HFFc6 (cell line): ENCODE measurements at regions not wholly inside any gene's neighbourhood (a gene's known extent, or its start where the extent isn't known, plus 50 kb on each side); places are given as distances from the start of the nearest gene placed in this dataset.

Source experiments
- DNase-seq: peaks from one replicate; pipeline ENCODE4 v3.0.0-alpha.2; 2018
- H3K27ac Mint-ChIP-seq: 2 replicates; pipeline ENCODE4 v1.8.0; 2020; ENCODE audit warnings: mild to moderate bottlenecking, mixed read lengths
- H3K27me3 Mint-ChIP-seq: 2 replicates; pipeline ENCODE4 v1.8.0; 2021; ENCODE audit warnings: mild to moderate bottlenecking, moderate library complexity, mixed read lengths; ENCODE audit not compliant: insufficient read depth
- H3K36me3 Mint-ChIP-seq: 2 replicates; pipeline ENCODE4 v1.8.0; 2021; ENCODE audit warnings: low read depth, mixed read lengths
- H3K4me1 Mint-ChIP-seq: 2 replicates; pipeline ENCODE4 v1.8.0; 2020; ENCODE audit warnings: low read depth, mixed read lengths
- H3K4me3 Mint-ChIP-seq: 2 replicates; pipeline ENCODE4 v1.8.0; 2020; ENCODE audit warnings: mild to moderate bottlenecking, moderate library complexity, mixed read lengths
- H3K9me3 Mint-ChIP-seq: 2 replicates; pipeline ENCODE4 v1.8.0; 2020; ENCODE audit warnings: mild to moderate bottlenecking, mixed read lengths
- CTCF ChIP-seq: fragments of 200-600 bp; sonication (generic); IDR thresholded peaks from 2 replicates; pipeline ENCODE4 v1.5.0; 2021; ENCODE audit warnings: antibody characterized with exemption, mild to moderate bottlenecking

- Mint-ChIP-seq H3K27me3 (no peaks in the 10 kb centered on the region), H3K36me3 (no peaks in the 10 kb centered on the region), H3K9me3 (peaks cover 13% of the 10 kb centered on the region), H3K4me1 (no peaks in the 10 kb centered on the region), H3K27ac (no peak overlapping the region), H3K4me3 (no peak overlapping the region)
- DNase-seq = no peak
- no peak for TF ChIP-seq CTCF
Measured at GRCh38 chr14:45743884-45744283, 490.9 kb upstream of the MIS18BP1 start.

DNA sequence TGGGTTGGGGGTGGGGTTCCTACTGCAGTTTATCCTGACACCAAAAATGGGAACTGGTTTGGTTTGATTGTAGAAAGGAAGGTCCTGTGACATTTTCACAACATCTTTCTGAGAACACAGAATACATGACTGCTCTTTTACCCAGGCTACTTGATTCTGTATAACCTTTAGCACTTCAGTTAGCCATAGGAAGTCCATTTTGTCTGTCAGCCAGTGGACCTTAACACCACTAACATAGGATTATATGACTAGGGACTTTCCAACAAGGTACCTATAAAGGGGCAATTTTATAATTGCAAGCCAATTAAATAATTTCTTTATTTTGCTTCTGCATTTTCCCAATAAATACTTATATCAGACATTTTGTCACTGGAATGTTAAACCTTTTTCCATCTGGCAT, 489.2 kb upstream of the MIS18BP1 start:
- TF ChIP-seq CTCF = no peak
- Mint-ChIP-seq H3K9me3 (peaks cover 13% of the 10 kb centered on the region), H3K36me3 (no peaks in the 10 kb centered on the region), H3K27me3 (no peaks in the 10 kb centered on the region), H3K27ac (no peak overlapping the region), H3K4me1 (no peaks in the 10 kb centered on the region), H3K4me3 (no peak overlapping the region)
- DNase-seq = no peak

DNA sequence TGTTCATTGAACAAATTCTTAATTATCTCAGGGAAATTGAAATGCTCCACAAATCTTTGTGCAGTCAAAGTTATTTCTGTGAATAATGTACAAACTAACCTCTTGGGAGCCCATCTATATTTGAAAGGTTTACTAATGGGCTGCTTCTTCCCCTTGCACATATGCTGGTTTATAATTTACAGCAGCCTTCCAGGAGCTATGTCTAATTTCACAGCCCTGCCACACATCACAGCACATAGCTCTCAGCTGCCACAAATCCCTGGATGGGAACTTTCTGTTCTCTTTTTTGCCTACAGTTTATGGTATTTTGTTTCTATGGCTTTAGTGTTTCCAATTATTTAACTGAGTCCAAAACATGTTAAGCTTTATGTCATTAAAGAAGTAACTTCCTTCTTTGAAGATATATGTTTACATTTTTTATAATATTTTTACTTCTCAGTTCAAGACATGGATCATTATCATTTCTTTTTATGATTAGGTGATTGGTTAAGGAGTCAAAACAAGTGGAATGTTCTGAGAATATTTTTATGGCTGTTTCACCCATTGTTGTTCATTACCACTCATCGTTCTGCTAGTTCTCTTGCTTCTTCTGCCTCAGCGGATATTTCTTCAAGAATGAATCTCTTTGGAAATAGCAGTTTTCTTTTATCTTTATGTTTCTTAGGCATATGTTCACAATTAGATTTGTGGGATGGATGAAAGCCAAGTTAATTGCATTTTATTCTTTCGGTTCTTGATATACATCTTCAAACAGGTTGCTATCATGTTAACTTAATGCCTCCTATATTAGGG, 475.6 kb upstream of the MIS18BP1 start:
- no peaks in the 10 kb centered on the region for H3K36me3 Mint-ChIP-seq
- no peak overlapping the region for H3K4me3 Mint-ChIP-seq
- no peak for DNase-seq
- peaks cover 3% of the 10 kb centered on the region; the same call in 1 of the 2 replicates for H3K9me3 Mint-ChIP-seq
- no peak overlapping the region for H3K27ac Mint-ChIP-seq
- H3K27me3 Mint-ChIP-seq = no peaks in the 10 kb centered on the region
- H3K4me1 Mint-ChIP-seq = no peaks in the 10 kb centered on the region
- TF ChIP-seq CTCF = no peak

DNA sequence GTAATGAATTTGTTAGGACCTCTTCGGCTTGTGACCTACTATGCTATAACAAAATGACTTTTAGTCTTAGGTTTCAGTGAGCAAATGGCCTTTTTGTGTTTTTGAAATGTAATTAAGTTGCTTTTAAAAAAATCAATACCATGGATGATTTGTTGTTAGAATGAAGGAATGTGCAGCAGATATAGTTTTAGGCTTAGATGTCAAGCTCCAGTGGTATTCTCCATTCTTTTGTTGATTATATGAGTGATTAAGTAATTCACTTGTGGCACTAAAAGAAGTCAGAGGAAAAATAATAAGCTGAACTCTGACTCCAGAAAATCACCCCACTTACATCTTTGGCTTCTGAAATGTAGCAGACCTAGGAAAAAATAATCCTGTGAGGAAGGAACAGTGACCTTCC, 474.1 kb upstream of the MIS18BP1 start:
- Mint-ChIP-seq H3K27ac (no peak overlapping the region), H3K27me3 (no peaks in the 10 kb centered on the region; the same call in 1 of the 2 replicates), H3K4me3 (no peak overlapping the region), H3K36me3 (no peaks in the 10 kb centered on the region), H3K9me3 (peaks cover 3% of the 10 kb centered on the region; the same call in 1 of the 2 replicates), H3K4me1 (no peaks in the 10 kb centered on the region)
- no peak for DNase-seq
- no peak for TF ChIP-seq CTCF

- Mint-ChIP-seq H3K9me3 (peaks cover 3% of the 10 kb centered on the region; the same call in 1 of the 2 replicates), H3K36me3 (no peaks in the 10 kb centered on the region), H3K27ac (no peak overlapping the region), H3K4me3 (no peak overlapping the region), H3K4me1 (no peaks in the 10 kb centered on the region), H3K27me3 (no peaks in the 10 kb centered on the region; the same call in 1 of the 2 replicates)
- TF ChIP-seq CTCF = no peak
- DNase-seq = no peak
Measured at GRCh38 chr14:45721472-45721871, 468.5 kb upstream of the MIS18BP1 start.
